Activated CD8-positive, alpha-beta T cell treated with anti-CD3 and anti-CD28 coated beads, Interleukin-2, amount 10 ng/mL, durations not matched to agents 7 days and 5 days (primary cell): ENCODE measurements at regions not wholly inside any gene's neighbourhood (a gene's known extent, or its start where the extent isn't known, plus 50 kb on each side); places are given as distances from the start of the nearest gene placed in this dataset.

Source experiments
- ATAC-seq: fragments of 150-1000 bp; cut with Tn5 transposase; one replicate; pipeline ENCODE4 v1.10.0; 2021; ENCODE audit warnings: moderate library complexity
- CTCF ChIA-PET: fragments of 350-600 bp; sonication (Branson Sonifier 250); formaldehyde crosslinking; loops from one replicate; lab custom pipeline; 2021; ENCODE audit warnings: antibody characterized with exemption; lab: Charles Lee
- POLR2A ChIA-PET: fragments of 350-600 bp; sonication (Branson Sonifier 250); formaldehyde crosslinking; loops from one replicate; lab custom pipeline; 2021; ENCODE audit warnings: antibody characterized with exemption; lab: Charles Lee
- DNase-seq: peaks from one replicate; pipeline ENCODE4 v3.0.0-alpha.2; 2020
- H3K27ac Mint-ChIP-seq: one replicate; pipeline ENCODE4 v1.8.0; 2021; ENCODE audit warnings: mild to moderate bottlenecking, mixed read lengths
- H3K27me3 Mint-ChIP-seq: one replicate; pipeline ENCODE4 v1.8.0; 2021; ENCODE audit warnings: low read depth, mixed read lengths
- H3K36me3 Mint-ChIP-seq: one replicate; pipeline ENCODE4 v1.8.0; 2021; ENCODE audit warnings: low read depth, mixed read lengths
- H3K4me1 Mint-ChIP-seq: one replicate; pipeline ENCODE4 v1.8.0; 2021; ENCODE audit warnings: low read depth, mixed read lengths
- H3K4me3 Mint-ChIP-seq: one replicate; pipeline ENCODE4 v1.8.0; 2021; ENCODE audit warnings: mild to moderate bottlenecking, mixed read lengths
- H3K9me3 Mint-ChIP-seq: one replicate; pipeline ENCODE4 v1.8.0; 2022; ENCODE audit warnings: mixed read lengths; ENCODE audit not compliant: insufficient read depth

- Mint-ChIP-seq H3K27me3 (peaks cover 13% of the 10 kb centered on the region), H3K27ac (no peak overlapping the region), H3K9me3 (no peaks in the 10 kb centered on the region), H3K4me3 (no peak overlapping the region), H3K36me3 (no peaks in the 10 kb centered on the region), H3K4me1 (peaks cover 2% of the 10 kb centered on the region)
- CTCF ChIA-PET = interaction anchor here (0.8 kb wide), 1 partner anchor 12 kb away, joined by 3 read pairs; no protein-coding TSS in a partner anchor
- DNase-seq (no peak), ATAC-seq (no peak)
- POLR2A ChIA-PET = no interaction called here
Observed at GRCh38 chr21:38922474-38923235, 116.9 kb downstream of the ETS2 start.

- ATAC-seq (no peak), DNase-seq (no peak)
- ChIA-PET CTCF (no interaction called here), POLR2A (no interaction called here)
- no peaks in the 10 kb centered on the region for H3K4me1 Mint-ChIP-seq
- H3K36me3 Mint-ChIP-seq = no peaks in the 10 kb centered on the region
- no peaks in the 10 kb centered on the region for H3K9me3 Mint-ChIP-seq
- no peak overlapping the region for H3K4me3 Mint-ChIP-seq
- no peak overlapping the region for H3K27ac Mint-ChIP-seq
- H3K27me3 Mint-ChIP-seq = peaks cover 19% of the 10 kb centered on the region
Observed at GRCh38 chr21:38921511-38922251, 116.0 kb downstream of the ETS2 start.

- no peak overlapping the region for H3K4me3 Mint-ChIP-seq
- CTCF ChIA-PET = no interaction called here
- no peaks in the 10 kb centered on the region for H3K4me1 Mint-ChIP-seq
- no peak overlapping the region for H3K27ac Mint-ChIP-seq
- ATAC-seq = no peak
- H3K36me3 Mint-ChIP-seq = no peaks in the 10 kb centered on the region
- peaks cover 26% of the 10 kb centered on the region for H3K27me3 Mint-ChIP-seq
- POLR2A ChIA-PET = no interaction called here
- H3K9me3 Mint-ChIP-seq = no peaks in the 10 kb centered on the region
- no peak for DNase-seq
Observed at GRCh38 chr21:38920631-38921398, 115.1 kb downstream of the ETS2 start.

GRCh38 chr21:38918607-38919346 is 113.0 kb downstream of the ETS2 start:
- peaks cover 26% of the 10 kb centered on the region for H3K27me3 Mint-ChIP-seq
- H3K4me1 Mint-ChIP-seq = no peaks in the 10 kb centered on the region
- H3K9me3 Mint-ChIP-seq = no peaks in the 10 kb centered on the region
- no peak overlapping the region for H3K4me3 Mint-ChIP-seq
- DNase-seq (no peak), ATAC-seq (no peak)
- CTCF ChIA-PET = interaction anchor here (1.2 kb wide), 1 partner anchor 219 kb away, joined by 3 read pairs; no protein-coding TSS in a partner anchor
- H3K36me3 Mint-ChIP-seq = no peaks in the 10 kb centered on the region
- H3K27ac Mint-ChIP-seq = no peak overlapping the region
- POLR2A ChIA-PET = no interaction called here

- ChIA-PET POLR2A (no interaction called here), CTCF (no interaction called here)
- H3K36me3 Mint-ChIP-seq = no peaks in the 10 kb centered on the region
- no peak overlapping the region for H3K27ac Mint-ChIP-seq
- H3K4me1 Mint-ChIP-seq = no peaks in the 10 kb centered on the region
- no peak for DNase-seq
- no peak for ATAC-seq
- H3K27me3 Mint-ChIP-seq = peaks cover 20% of the 10 kb centered on the region
- no peaks in the 10 kb centered on the region for H3K9me3 Mint-ChIP-seq
- H3K4me3 Mint-ChIP-seq = no peak overlapping the region
Observed at GRCh38 chr21:38917043-38917774, 111.5 kb downstream of the ETS2 start.

GRCh38 chr21:38916214-38916964 is 110.7 kb downstream of the ETS2 start:
- DNase-seq = no peak
- no peak overlapping the region for H3K4me3 Mint-ChIP-seq
- H3K27ac Mint-ChIP-seq = no peak overlapping the region
- H3K36me3 Mint-ChIP-seq = no peaks in the 10 kb centered on the region
- no peaks in the 10 kb centered on the region for H3K9me3 Mint-ChIP-seq
- ATAC-seq = no peak
- POLR2A ChIA-PET = no interaction called here
- peaks cover 20% of the 10 kb centered on the region for H3K27me3 Mint-ChIP-seq
- CTCF ChIA-PET = no interaction called here
- no peaks in the 10 kb centered on the region for H3K4me1 Mint-ChIP-seq

- POLR2A ChIA-PET = no interaction called here
- H3K27me3 Mint-ChIP-seq = peaks cover 18% of the 10 kb centered on the region
- CTCF ChIA-PET = no interaction called here
- no peak overlapping the region for H3K27ac Mint-ChIP-seq
- no peaks in the 10 kb centered on the region for H3K36me3 Mint-ChIP-seq
- H3K4me1 Mint-ChIP-seq = no peaks in the 10 kb centered on the region
- no peak for ATAC-seq
- DNase-seq = no peak
- H3K4me3 Mint-ChIP-seq = no peak overlapping the region
- no peaks in the 10 kb centered on the region for H3K9me3 Mint-ChIP-seq
Observed at GRCh38 chr21:38915546-38915945, 109.8 kb downstream of the ETS2 start.

- Mint-ChIP-seq H3K4me1 (no peaks in the 10 kb centered on the region), H3K36me3 (no peaks in the 10 kb centered on the region), H3K27ac (no peak overlapping the region), H3K9me3 (no peaks in the 10 kb centered on the region), H3K27me3 (peaks cover 16% of the 10 kb centered on the region), H3K4me3 (no peak overlapping the region)
- CTCF ChIA-PET = no interaction called here
- ATAC-seq (no peak), DNase-seq (no peak)
- POLR2A ChIA-PET = no interaction called here
Observed at GRCh38 chr21:38914528-38915293, 109.0 kb downstream of the ETS2 start.

GRCh38 chr21:38913893-38914527 is 108.3 kb downstream of the ETS2 start:
- no peak for DNase-seq
- Mint-ChIP-seq H3K4me3 (no peak overlapping the region), H3K4me1 (no peaks in the 10 kb centered on the region), H3K27me3 (peaks cover 12% of the 10 kb centered on the region), H3K9me3 (no peaks in the 10 kb centered on the region), H3K36me3 (no peaks in the 10 kb centered on the region), H3K27ac (no peak overlapping the region)
- ChIA-PET CTCF (no interaction called here), POLR2A (no interaction called here)
- no peak for ATAC-seq
